Body of pancreas (tissue), 4 donors: ENCODE measurements at regions not wholly inside any gene's neighbourhood (a gene's known extent, or its start where the extent isn't known, plus 50 kb on each side); places are given as distances from the start of the nearest gene placed in this dataset.
A peak's percentile ranks its signal among the peaks of the same experiment; 100 is the strongest.

Source experiments
- ATAC-seq: fragments of 150-250 bp; one replicate; pipeline ENCODE4 v1.9.1; 2016
- DNase-seq, 4 donors: peaks; one replicate each; pipeline ENCODE4 v3.0.0-alpha.2; 2019
- H3K27ac ChIP-seq, 4 donors: fragments of 200-600 bp; sonication (generic); 1 replicate in 3 of 4; 2 replicates in 1 of 4; pipeline versions ENCODE4 v1.5.1 to v1.6.1; 2016 to 2019; ENCODE audit warnings: mild to moderate bottlenecking in 1 of 4, mixed read lengths in 1 of 4, moderate library complexity in 1 of 4
- H3K27me3 ChIP-seq, 2 donors: fragments of 200-600 bp; sonication (generic); one replicate each; pipeline ENCODE4 v1.6.0; 2016; ENCODE audit warnings: mild to moderate bottlenecking in 1 of 2
- H3K36me3 ChIP-seq, 2 donors: fragments of 200-600 bp; sonication (generic); replicated peaks in 1 of 2; 2 replicates each; pipeline ENCODE4 v1.5.1; 2016; ENCODE audit warnings: low read depth in 2 of 2; ENCODE audit not compliant: insufficient read depth in 1 of 2
- H3K4me1 ChIP-seq: fragments of 200-600 bp; sonication (generic); one replicate; pipeline ENCODE4 v1.6.0; 2016
- H3K4me3 ChIP-seq, 2 donors: fragments of 200-600 bp; sonication (generic); 1 replicate in 1 of 2; 2 replicates in 1 of 2; pipeline ENCODE4 v1.5.1; 2016 to 2019
- H3K9me3 ChIP-seq, 3 donors: fragments of 200-600 bp; sonication (generic); 1 replicate in 2 of 3; 2 replicates in 1 of 3; pipeline ENCODE4 v1.5.1; 2016
- POLR2A ChIP-seq, 3 donors: fragments of 450-650 bp; IDR thresholded peaks; one replicate each; pipeline ENCODE4 v1.6.1; 2016; ENCODE audit warnings: antibody characterized with exemption in 3 of 3, mild to moderate bottlenecking in 2 of 3
- WGBS, 2 donors: methylation state at CpG; one replicate each; pipeline ENCODE4 v1.1.5; 2017; 5-methylcytosine and 5-hydroxymethylcytosine counted together
- intact Hi-C: fragments of 100-400 bp; cut with DNase I; formaldehyde crosslinking; loops from one replicate; pipeline ENCODE4 v1.15.1; 2023
- TF ChIP-seq, protein P1 (sequence below), 7 experiments: fragments of 450-650 bp in 4 of 7; fragments of 200-600 bp in 3 of 7; sonication (generic) in 3 of 7; IDR thresholded peaks; one replicate each; pipeline ENCODE4 v1.5.1; 2016 to 2019; ENCODE audit warnings: antibody characterized with exemption in 7 of 7

DNA sequence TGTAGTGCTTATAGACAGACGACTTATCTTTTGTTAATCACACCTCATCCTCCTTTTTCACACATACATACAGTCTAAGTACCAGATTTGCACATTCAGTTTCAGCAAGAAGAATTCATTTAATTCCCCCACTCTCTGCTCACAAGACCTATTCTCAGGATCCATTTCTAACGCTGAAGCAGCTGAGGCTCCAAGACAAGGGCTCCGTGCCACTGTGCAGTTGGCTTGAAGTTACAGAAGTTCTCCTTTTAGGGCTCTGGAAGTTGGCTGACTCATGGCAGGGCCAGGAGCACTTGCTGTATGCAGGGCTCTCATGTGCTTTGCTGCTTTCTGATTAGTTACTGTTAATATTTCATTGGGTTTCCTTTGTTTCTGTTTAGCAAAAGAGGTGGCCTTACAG, 1566.9 kb upstream of the TMEM132C start:
- intact Hi-C loops: no loop called here
- no peak for TF ChIP-seq POLR2A (IDR thresholded peaks at IDR 0.05)
- TF ChIP-seq, protein P1, sequence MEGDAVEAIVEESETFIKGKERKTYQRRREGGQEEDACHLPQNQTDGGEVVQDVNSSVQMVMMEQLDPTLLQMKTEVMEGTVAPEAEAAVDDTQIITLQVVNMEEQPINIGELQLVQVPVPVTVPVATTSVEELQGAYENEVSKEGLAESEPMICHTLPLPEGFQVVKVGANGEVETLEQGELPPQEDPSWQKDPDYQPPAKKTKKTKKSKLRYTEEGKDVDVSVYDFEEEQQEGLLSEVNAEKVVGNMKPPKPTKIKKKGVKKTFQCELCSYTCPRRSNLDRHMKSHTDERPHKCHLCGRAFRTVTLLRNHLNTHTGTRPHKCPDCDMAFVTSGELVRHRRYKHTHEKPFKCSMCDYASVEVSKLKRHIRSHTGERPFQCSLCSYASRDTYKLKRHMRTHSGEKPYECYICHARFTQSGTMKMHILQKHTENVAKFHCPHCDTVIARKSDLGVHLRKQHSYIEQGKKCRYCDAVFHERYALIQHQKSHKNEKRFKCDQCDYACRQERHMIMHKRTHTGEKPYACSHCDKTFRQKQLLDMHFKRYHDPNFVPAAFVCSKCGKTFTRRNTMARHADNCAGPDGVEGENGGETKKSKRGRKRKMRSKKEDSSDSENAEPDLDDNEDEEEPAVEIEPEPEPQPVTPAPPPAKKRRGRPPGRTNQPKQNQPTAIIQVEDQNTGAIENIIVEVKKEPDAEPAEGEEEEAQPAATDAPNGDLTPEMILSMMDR (IDR thresholded peaks at IDR 0.05): no peak
- no peaks in the 10 kb centered on the region for H3K9me3 ChIP-seq
- no peaks in the 10 kb centered on the region for H3K36me3 ChIP-seq
- no peak for ATAC-seq
- no peak overlapping the region for H3K4me3 ChIP-seq
- WGBS, 2 donors: 90 to 92% methylated on average over 3 of the region's 3 CpGs
- no peaks in the 10 kb centered on the region for H3K4me1 ChIP-seq
- no peaks in the 10 kb centered on the region for H3K27me3 ChIP-seq
- DNase-seq: no peak
- H3K27ac ChIP-seq: no peak overlapping the region

DNA sequence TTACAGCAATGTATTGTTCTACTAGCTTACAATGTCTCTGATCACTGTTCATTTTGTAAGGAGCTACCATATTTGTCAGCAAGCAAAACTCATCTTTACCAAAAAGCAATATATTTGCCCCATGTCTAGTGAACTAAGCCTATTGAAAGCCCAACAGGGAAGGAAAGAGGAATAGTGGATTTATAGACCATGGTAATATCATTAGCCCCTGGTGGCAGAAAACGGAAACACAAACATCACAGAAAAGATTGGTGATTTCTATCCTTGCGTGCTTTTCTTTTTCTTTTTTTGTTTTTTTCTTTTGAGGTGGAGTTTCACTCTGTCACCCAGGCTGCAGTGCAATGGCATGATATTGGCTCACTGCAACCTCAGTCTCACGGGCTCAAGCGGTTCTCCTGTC, 1562.4 kb upstream of the TMEM132C start:
- Histone ChIP-seq H3K9me3 (no peaks in the 10 kb centered on the region), H3K27ac (no peak overlapping the region), H3K27me3 (no peaks in the 10 kb centered on the region), H3K4me3 (no peak overlapping the region), H3K4me1 (no peaks in the 10 kb centered on the region), H3K36me3 (no peaks in the 10 kb centered on the region)
- TF ChIP-seq, protein P1 (IDR thresholded peaks at IDR 0.05): peak in 1 of 7 experiments; percentile 16
- TF ChIP-seq POLR2A (IDR thresholded peaks at IDR 0.05): no peak
- intact Hi-C loops: no loop called here
- WGBS, 2 donors: 66 to 80% methylated on average over 4 of the region's 4 CpGs
- ATAC-seq (no peak), DNase-seq (no peak)

DNA sequence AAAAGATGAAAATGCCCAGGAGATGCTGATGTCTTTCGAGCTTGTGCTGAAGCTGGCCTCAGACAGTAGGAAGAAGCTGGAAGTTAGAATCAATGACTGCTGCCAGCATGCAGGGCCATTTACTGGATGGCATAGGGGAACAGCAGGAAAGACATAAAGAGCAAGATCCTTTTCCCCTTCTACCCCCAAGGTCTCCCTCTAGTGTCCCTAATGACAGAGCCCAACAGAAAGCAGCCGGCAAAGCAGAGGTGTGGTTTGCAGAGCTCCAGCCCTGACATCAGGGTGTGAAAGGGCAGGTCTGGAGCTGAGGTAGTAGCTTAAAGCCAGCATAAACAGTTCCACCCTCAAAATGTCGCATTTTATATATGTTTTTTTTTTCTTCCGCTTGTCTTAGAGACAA, 1560.7 kb upstream of the TMEM132C start:
- no peak overlapping the region for H3K4me3 ChIP-seq

GRCh38 chr12:126708492-126708896, 1558.5 kb upstream of the TMEM132C start:
- no peak overlapping the region for H3K27ac ChIP-seq
- 51% methylated on average over 3 of the region's 3 CpGs for WGBS, 2 donors
- TF ChIP-seq, protein P1 (IDR thresholded peaks at IDR 0.05): no peak
- no peak for TF ChIP-seq POLR2A (IDR thresholded peaks at IDR 0.05)
- H3K4me3 ChIP-seq: no peak overlapping the region
- no peaks in the 10 kb centered on the region for H3K9me3 ChIP-seq
- intact Hi-C loops: no loop called here
- H3K36me3 ChIP-seq: no peaks in the 10 kb centered on the region
- no peak for ATAC-seq
- H3K27me3 ChIP-seq: no peaks in the 10 kb centered on the region
- no peak for DNase-seq
- H3K4me1 ChIP-seq: no peaks in the 10 kb centered on the region

More for the DNA sequence above, 1560.7 kb upstream of the TMEM132C start:
- intact Hi-C loops: no loop called here
- no peaks in the 10 kb centered on the region for H3K9me3 ChIP-seq
- H3K27ac ChIP-seq: no peak overlapping the region
- TF ChIP-seq POLR2A (IDR thresholded peaks at IDR 0.05): no peak
- TF ChIP-seq, protein P1 (IDR thresholded peaks at IDR 0.05): no peak
- DNase-seq: no peak
- 29 to 30% methylated on average over 4 of the region's 4 CpGs for WGBS, 2 donors
- H3K27me3 ChIP-seq: no peaks in the 10 kb centered on the region
- H3K4me1 ChIP-seq: no peaks in the 10 kb centered on the region
- no peaks in the 10 kb centered on the region for H3K36me3 ChIP-seq
- no peak for ATAC-seq

- ATAC-seq: no peak
- Histone ChIP-seq H3K27ac (no peak overlapping the region), H3K4me1 (no peaks in the 10 kb centered on the region), H3K36me3 (no peaks in the 10 kb centered on the region), H3K4me3 (no peak overlapping the region), H3K27me3 (no peaks in the 10 kb centered on the region), H3K9me3 (no peaks in the 10 kb centered on the region)
- TF ChIP-seq POLR2A (IDR thresholded peaks at IDR 0.05): no peak
- TF ChIP-seq, protein P1 (IDR thresholded peaks at IDR 0.05): no peak
- no peak for DNase-seq
- intact Hi-C loops: no loop called here
Measured at GRCh38 chr12:126718365-126718764, 1548.6 kb upstream of the TMEM132C start.
